ENCODE measurements at regions not wholly inside any gene's neighbourhood (a gene's known extent, or its start where the extent isn't known, plus 50 kb on each side); places are given as distances from the start of the nearest gene placed in this dataset.

DNA sequence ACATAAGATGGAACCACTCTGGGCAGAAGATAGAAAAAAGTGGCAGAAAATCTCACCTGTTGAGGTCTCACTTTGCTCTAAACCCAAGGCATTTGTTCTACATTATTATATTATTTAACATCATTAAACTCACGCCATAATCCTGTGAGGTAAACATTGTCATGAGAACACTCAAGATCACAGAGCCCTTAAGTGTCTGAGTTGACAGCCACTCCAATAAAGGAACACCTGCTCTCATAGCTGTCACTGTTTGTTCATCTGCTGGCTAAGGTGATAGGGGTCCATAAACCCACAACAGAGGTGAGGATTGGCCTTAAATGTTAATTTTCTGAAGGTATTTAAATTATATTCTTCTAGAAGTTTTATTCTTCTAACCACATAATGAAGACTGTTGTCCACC lies 439.7 kb downstream of the RIT2 start:
- intact Hi-C loops (cut with DNase I; ENCODE audit: low total_unique reads) = no loop called here
- no peak for DNase-seq (ENCODE audit: low spot score in 2 of 2)
- TF ChIP-seq CTCF (IDR thresholded peaks at IDR 0.05) = no peak
- TF ChIP-seq POLR2A (IDR thresholded peaks at IDR 0.05) = no peak
- H3K4me3 ChIP-seq (ENCODE audit: low read depth, poor library complexity, severe bottlenecking) = no peak overlapping the region
- 86 to 94% methylated on average over 1 of the region's 1 CpG for whole genome bisulfite sequencing, 2 donors

DNA sequence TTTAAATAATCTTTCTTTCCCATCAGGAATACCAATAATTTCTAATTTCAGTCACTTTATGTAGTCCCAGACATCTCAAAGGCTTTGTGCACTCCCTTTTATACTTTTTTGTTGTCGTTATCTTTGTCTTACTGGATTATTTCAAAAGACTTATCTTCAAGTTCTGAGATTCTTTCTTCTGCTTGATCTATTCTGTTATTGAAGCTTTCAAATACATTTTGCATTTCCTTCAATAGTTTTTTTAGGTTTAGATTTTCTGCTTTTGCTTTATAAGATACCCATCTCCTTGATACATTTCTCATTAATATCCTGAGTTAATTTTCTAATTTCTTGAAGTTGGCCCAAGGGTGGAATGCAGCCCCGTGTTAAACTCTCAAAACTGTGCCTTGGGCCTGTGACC lies 432.4 kb downstream of the RIT2 start:
- intact Hi-C loops (cut with DNase I; ENCODE audit: low total_unique reads) = no loop called here
- 70 to 72% methylated on average over 2 of the region's 2 CpGs for WGBS, 2 donors
- H3K4me3 ChIP-seq (ENCODE audit: low read depth, poor library complexity, severe bottlenecking) = no peak overlapping the region
- no peak for TF ChIP-seq POLR2A (IDR thresholded peaks at IDR 0.05)
- TF ChIP-seq CTCF (IDR thresholded peaks at IDR 0.05) = no peak
- DNase-seq (ENCODE audit: low spot score in 2 of 2) = no peak

GRCh38 chr18:42689310-42689709 lies 426.2 kb downstream of the RIT2 start:
- intact Hi-C loops (cut with DNase I; ENCODE audit: low total_unique reads) = no loop called here
- no peak for DNase-seq (ENCODE audit: low spot score in 2 of 2)
- no peak overlapping the region for H3K4me3 ChIP-seq (ENCODE audit: low read depth, poor library complexity, severe bottlenecking)
- TF ChIP-seq CTCF (IDR thresholded peaks at IDR 0.05) (no peak), POLR2A (IDR thresholded peaks at IDR 0.05) (no peak)
- 62 to 66% methylated on average over 4 of the region's 4 CpGs for WGBS, 2 donors
